GM18870 (cell line): ENCODE measurements at regions not wholly inside any gene's neighbourhood (a gene's known extent, or its start where the extent isn't known, plus 50 kb on each side); places are given as distances from the start of the nearest gene placed in this dataset.

Experiments used
- ATAC-seq: cut with Tn5 transposase; IDR thresholded peaks from one replicate; pipeline ENCODE4 v1.9.1; 2021; ENCODE audit warnings: moderate library complexity; ENCODE audit not compliant: unreplicated experiment

- ATAC-seq: no peak
These were observed 249.4 kb upstream of the SOX11 start for GRCh38 chr2:5442736-5443135.

DNA sequence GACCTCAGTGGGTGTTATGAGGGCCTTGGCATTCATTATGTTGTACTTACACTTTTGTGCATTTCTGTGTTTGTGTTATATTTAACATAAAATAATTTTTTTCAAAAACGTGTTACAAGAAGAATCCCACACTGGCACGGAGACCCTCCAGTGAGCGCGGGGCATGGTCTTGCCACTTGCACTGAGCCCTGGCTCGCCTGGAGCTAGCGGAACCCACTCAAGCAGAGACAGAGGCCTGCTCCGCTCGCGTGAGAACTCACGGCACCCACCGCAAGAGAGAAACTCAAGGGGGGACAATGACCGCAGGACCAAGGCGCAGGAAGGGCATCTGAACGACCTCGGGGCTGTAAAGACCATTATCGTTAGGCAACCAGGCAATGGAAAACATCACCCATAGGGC, 248.0 kb upstream of the SOX11 start:
- ATAC-seq: no peak

GRCh38 chr2:5444854-5445253, 247.3 kb upstream of the SOX11 start:
- no peak for ATAC-seq

GRCh38 chr2:5449867-5450266, 242.3 kb upstream of the SOX11 start:
- ATAC-seq: no peak

DNA sequence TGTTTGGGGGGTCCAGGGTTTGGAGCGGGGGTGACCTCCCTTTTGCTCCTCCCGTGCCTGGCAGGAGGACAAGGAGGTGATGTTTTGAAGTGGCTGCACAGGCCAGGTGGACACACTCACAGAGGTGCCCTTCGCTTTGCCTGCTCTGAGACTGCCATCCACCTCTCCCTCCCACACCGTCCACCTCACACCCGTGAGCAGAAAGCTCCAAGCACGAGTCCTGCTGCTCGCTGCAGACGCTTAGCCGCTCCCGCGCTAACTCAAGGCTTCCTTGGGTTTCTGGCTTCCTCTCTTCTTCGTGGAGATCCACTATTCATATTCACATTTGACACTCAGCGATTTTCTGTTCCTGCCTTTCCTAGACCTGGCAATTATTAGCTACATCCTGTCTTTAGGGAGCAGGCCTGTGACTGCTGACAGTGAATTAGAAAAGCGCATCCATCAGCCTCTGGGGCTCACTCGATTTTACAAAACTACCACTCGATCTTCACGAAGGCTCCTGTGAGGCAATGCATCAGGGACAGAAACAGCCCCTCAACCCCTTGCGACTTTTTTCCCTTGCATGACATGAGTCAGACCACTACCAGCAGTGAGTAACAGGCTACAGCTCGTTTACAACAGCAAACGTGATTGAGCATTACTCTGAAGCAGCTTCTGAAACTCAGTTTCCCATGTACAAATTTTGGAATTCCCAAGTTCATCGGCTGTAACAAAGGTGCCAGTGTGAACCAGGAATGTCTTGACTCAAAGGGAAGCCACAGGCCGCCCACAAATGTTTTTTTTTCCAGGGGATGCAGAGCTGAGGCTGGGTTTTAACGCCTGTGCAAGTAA, 238.7 kb upstream of the SOX11 start:
- ATAC-seq: no peak

- ATAC-seq: no peak
These were observed 238.2 kb upstream of the SOX11 start for GRCh38 chr2:5454051-5454390.

DNA sequence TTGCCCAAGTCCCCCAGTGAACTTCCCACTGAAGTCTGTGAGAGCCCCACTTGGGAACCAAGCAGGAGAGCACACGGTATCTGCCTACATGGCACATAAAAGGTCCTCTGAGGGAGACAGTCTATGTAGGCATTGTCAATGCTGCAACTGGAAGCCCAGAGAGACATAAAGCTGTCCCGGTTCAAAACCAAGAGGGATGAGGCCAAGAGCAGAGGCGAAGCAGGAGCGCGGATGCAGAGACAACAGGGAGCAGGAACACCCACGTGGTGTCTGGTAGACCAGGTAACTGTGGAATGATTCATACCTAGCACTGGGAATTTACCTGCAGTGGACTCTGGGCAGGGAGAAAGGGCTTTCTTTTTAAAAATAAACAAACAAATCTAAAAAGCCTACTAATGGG, 233.1 kb upstream of the SOX11 start:
- ATAC-seq: no peak

- no peak for ATAC-seq
These were observed 227.5 kb upstream of the SOX11 start for GRCh38 chr2:5464657-5465056.

DNA sequence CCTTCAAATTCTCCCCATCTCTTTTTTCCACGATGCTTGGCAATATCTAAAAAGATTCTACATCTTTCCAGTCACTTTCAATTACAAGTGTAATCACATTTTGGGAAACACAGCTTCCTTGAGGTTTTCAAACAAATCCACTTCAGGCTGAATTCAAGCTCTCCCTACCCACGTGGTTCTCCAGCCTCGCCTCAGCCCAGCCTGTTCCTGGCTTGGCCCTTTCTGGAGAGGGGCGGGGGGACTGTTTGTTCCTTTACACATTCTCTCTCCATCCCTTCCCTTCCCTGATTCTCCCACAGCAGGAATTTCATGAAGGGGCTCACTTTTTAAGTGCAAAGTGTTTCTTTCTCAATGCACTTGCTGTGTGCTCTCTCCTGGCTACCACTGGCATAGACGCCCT, 226.3 kb upstream of the SOX11 start:
- no peak for ATAC-seq

DNA sequence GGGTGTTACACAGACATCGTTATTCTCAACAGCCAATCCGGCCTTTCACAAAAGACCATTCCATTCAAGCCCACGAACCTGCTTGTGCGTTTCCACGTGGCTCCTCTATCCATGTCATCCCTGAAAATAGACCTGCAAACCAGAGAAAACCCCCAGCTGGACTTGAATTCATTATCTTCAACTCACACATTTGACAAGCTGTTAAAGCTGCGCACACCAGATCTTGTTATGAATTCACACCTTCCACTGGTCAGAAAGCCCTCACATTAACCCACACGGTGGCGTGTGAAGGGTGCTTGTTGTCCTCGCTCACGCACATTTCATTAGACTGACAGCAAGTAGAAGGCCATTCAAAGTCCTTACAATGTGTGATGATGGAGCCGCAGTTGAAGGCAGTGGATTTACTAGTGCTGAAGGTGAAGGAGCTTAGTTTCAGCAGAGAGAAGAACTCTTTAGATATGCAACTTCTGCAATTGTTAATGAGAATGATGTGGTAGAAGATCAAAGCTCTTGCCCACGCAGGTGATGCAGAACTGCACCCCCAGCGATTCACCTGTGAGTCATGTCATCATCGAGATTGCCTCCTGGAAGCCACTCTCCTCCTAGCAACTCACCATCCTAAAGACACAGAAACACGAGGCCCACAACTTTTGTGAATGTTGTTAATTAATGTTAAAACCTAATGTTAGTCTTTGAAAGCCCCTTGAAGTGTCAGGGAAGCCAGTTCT, 224.8 kb upstream of the SOX11 start:
- ATAC-seq: no peak

GRCh38 chr2:5472673-5473072, 219.5 kb upstream of the SOX11 start:
- no peak for ATAC-seq

- ATAC-seq: no peak
These were observed 218.5 kb upstream of the SOX11 start for GRCh38 chr2:5473635-5474034.

- ATAC-seq: no peak
These were observed 217.5 kb upstream of the SOX11 start for GRCh38 chr2:5474716-5475115.

DNA sequence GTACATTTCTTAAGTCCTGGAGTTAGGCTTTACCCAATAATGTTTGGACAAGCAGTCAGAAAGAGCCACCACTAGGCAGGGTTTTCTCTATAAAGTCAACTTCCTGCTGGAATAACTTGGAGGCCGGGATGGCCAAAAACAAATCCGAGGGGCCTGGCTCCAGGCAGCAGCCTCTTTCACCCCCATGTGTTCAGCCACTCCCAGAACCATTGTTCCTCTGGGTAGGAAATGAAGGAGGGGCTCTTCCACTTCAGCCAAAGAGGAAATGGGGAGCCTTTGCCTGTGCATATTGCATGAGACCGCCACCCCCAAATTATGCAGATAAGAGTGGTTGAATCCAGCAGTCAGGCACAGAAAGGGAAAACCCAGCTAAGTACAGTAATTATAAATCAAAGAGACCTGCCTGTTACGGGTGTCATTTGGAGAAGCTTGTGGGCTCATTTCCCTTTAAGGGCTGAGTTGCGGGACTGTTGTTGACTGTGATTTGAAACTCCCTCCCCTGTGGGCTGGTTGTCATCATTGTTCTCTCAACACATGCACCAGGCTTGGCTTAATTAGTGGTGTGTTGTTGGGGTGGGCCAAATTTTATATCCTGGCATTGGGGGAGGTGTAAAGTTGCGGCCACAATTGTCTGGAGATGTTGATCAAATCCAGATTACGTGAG, 212.8 kb upstream of the SOX11 start:
- ATAC-seq: no peak

DNA sequence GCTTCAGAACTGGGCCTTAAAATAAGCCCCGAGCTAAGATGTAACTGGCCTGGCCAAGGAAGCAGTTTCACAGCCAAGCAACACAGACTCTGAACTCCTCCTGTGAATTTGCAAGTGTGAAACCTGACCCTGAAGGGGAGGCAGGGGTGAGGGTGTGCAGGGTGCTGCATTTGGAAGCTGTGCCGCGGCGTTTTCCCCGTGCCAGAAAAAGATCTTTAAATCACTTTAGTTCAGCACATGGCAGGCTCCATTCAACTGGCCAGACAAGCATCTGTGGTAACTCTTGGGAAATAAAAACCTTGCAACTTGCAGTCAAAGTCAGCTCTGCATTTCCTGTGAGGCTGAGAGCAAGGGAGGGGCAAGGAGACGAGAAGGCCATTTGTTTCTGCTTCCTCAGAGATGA, 209.3 kb upstream of the SOX11 start:
- no peak for ATAC-seq

DNA sequence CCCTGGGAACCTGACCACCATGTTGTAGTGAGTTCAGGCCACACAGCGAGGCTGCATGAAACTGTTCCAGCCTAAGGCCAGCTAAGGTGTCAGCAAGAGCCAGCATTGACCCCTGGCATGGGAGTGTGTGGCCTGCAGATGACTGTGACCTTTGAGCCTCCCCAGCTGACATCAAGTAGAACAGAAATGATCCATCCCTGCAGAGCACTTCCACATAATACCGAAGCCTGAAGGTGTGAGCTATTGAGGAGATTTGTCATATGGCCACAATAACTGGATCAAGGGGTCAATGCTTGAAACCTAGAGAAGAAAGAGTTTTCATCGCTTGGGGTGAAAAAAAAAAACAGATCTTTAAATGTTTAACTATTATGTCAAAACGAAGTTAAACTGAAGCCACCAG, 207.3 kb upstream of the SOX11 start:
- ATAC-seq: no peak

- no peak for ATAC-seq
These were observed 200.7 kb upstream of the SOX11 start for GRCh38 chr2:5491523-5491922.

- ATAC-seq: no peak
These were observed 198.9 kb upstream of the SOX11 start for GRCh38 chr2:5493256-5493655.

DNA sequence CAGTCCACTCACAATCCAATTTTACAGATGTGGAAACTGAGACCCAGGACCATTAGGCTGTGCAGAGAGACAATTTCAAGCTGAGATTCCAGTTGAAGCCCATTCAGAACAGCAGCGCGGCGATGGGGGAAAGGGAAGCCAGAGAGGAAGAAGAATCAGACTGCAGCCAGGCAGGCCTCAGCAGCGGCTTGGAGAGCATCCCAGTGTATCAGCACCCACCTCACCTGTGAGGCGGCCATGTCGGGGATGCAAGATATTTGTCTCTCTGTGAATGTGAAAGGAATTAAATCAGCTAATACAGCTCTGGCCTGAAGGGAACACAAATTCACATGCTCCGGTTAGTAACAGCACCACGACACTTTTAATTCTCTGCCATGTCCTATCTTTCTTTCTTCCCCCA, 198.0 kb upstream of the SOX11 start:
- ATAC-seq: no peak

GRCh38 chr2:5495586-5495985, 196.6 kb upstream of the SOX11 start:
- ATAC-seq: no peak

GRCh38 chr2:5497874-5498273, 194.3 kb upstream of the SOX11 start:
- no peak for ATAC-seq

DNA sequence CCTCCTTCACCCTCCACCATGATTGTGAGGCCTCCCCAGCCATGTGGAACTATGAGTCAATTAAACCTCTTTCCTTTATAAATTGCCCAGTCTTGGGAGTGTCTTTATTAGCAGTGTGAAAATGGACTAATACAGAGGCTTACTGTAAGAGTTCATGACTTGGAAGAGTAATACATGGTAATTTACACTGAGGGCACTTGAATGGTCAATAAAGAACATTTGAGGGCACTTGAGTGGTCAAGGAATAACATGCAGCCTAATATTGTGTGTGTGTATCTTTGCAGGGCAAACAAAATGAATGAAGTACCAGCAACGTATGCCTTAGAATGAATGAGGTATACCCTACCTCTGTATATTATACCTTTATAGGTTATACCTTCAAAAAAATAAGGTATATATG, 190.4 kb upstream of the SOX11 start:
- no peak for ATAC-seq
